ENCODE measurements at regions not wholly inside any gene's neighbourhood (a gene's known extent, or its start where the extent isn't known, plus 50 kb on each side); places are given as distances from the start of the nearest gene placed in this dataset.

GRCh38 chr9:22528485-22528884 is 81.9 kb downstream of the DMRTA1 start:
- WGBS, 2 donors: 42 to 54% methylated on average over 2 of the region's 2 CpGs
- Histone ChIP-seq H3K4me3 (no peak overlapping the region), H3K9me3 (no peaks in the 10 kb centered on the region), H3K4me1 (no peaks in the 10 kb centered on the region), H3K27me3 (no peaks in the 10 kb centered on the region), H3K36me3 (no peaks in the 10 kb centered on the region), H3K27ac (no peak overlapping the region)
- TF ChIP-seq CTCF (IDR thresholded peaks at IDR 0.05): peak in 4 of 9 donors; percentile 19 to 37 (median 26)
- DNase-seq (no peak), ATAC-seq (no peak)
- intact Hi-C loops (cut with DNase I): no loop called here

GRCh38 chr9:22529426-22530199 is 83.0 kb downstream of the DMRTA1 start:
- Histone ChIP-seq H3K36me3 (no peaks in the 10 kb centered on the region), H3K27ac (no peak overlapping the region), H3K27me3 (no peaks in the 10 kb centered on the region), H3K4me3 (no peak overlapping the region), H3K4me1 (no peaks in the 10 kb centered on the region), H3K9me3 (no peaks in the 10 kb centered on the region)
- 51% methylated on average over 6 of the region's 6 CpGs for WGBS, 2 donors
- intact Hi-C loops (cut with DNase I): no loop called here
- no peak for DNase-seq
- ATAC-seq: no peak
- TF ChIP-seq CTCF (IDR thresholded peaks at IDR 0.05): no peak

GRCh38 chr9:22535780-22536179 is 89.2 kb downstream of the DMRTA1 start:
- no peaks in the 10 kb centered on the region for H3K4me1 ChIP-seq
- no peaks in the 10 kb centered on the region for H3K36me3 ChIP-seq
- ATAC-seq (no peak), DNase-seq (no peak)
- H3K9me3 ChIP-seq: no peaks in the 10 kb centered on the region
- H3K27ac ChIP-seq: no peak overlapping the region
- intact Hi-C loops (cut with DNase I): no loop called here
- H3K4me3 ChIP-seq: no peak overlapping the region
- no peak for TF ChIP-seq CTCF (IDR thresholded peaks at IDR 0.05)
- H3K27me3 ChIP-seq: no peaks in the 10 kb centered on the region

GRCh38 chr9:22537721-22538120 is 91.1 kb downstream of the DMRTA1 start:
- intact Hi-C loops (cut with DNase I): no loop called here
- no peak for TF ChIP-seq CTCF (IDR thresholded peaks at IDR 0.05)
- 82 to 84% methylated on average over 5 of the region's 5 CpGs for WGBS, 2 donors
- Histone ChIP-seq H3K4me1 (no peaks in the 10 kb centered on the region), H3K9me3 (no peaks in the 10 kb centered on the region), H3K4me3 (no peak overlapping the region), H3K27me3 (no peaks in the 10 kb centered on the region), H3K27ac (no peak overlapping the region), H3K36me3 (no peaks in the 10 kb centered on the region)
- ATAC-seq: no peak
- DNase-seq: no peak

Measured in heart right ventricle (tissue), 16 donors.